ENCODE measurements at regions not wholly inside any gene's neighbourhood (a gene's known extent, or its start where the extent isn't known, plus 50 kb on each side); places are given as distances from the start of the nearest gene placed in this dataset.

DNA sequence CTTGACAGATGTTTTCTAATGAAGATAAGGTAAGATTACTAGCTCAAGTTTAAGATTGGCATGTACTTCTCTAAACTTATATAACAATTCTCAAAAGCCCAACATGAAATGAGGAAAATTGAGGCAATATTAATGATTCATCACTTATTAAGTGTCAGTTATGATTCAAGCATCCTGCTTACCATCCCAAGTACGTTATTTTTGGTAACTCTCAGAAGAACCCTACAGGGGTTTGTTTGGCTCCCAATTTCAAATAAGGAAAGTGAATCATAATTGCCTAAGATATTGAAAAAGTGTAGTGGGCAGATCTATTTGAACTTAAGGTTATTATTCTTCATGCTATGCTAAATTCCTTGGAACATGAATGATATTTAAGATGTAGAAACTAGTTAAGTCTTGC lies 387.9 kb upstream of the TENM3 start:
- TF ChIP-seq CTCF (IDR thresholded peaks at IDR 0.05) (no peak), EP300 (IDR thresholded peaks at IDR 0.05) (no peak), POLR2AphosphoS5 (IDR thresholded peaks at IDR 0.05) (no peak), POLR2A (IDR thresholded peaks at IDR 0.05; ENCODE audit: low read depth) (no peak)

Data from esophagus muscularis mucosa (tissue), 4 donors.